ENCODE measurements at regions not wholly inside any gene's neighbourhood (a gene's known extent, or its start where the extent isn't known, plus 50 kb on each side); places are given as distances from the start of the nearest gene placed in this dataset.

- TF ChIP-seq EGR1 (IDR thresholded peaks at IDR 0.05; ENCODE audit: low read depth in 2 of 2) (no peak), FOXA2 (IDR thresholded peaks at IDR 0.05) (no peak), GABPA (IDR thresholded peaks at IDR 0.05 in 1 of 2, conservative IDR thresholded peaks at IDR 0.05 in 1 of 2) (no peak), RXRA (IDR thresholded peaks at IDR 0.05) (no peak)
- Histone ChIP-seq H3K4me3 (ENCODE audit: low read depth in 1 of 3, low read length in 3 of 3) (no peak overlapping the region), H3K27ac (ENCODE audit: low read depth in 1 of 2, low read length in 2 of 2) (no peak overlapping the region), H3K36me3 (ENCODE audit: control insufficient read depth in 4 of 4, insufficient read depth in 3 of 4, low read depth in 1 of 4, low read length in 3 of 4) (no peaks in the 10 kb centered on the region), H3K9me3 (ENCODE audit: control insufficient read depth in 4 of 4, low read length in 3 of 4) (no peaks in the 10 kb centered on the region), H3K4me1 (ENCODE audit: control insufficient read depth in 4 of 4, insufficient read depth in 4 of 4, low read length in 3 of 4) (no peaks in the 10 kb centered on the region), H3K27me3 (ENCODE audit: control insufficient read depth in 4 of 4, insufficient read depth in 4 of 4, low read length in 3 of 4) (peaks cover 0 to 2% (median 0%) of the 10 kb centered on the region in 4 donors), H3K9ac (ENCODE audit: low read depth in 1 of 2, low read length in 2 of 2) (no peak overlapping the region)
- 84% methylated on average over 7 of the region's 7 CpGs for WGBS
- no peak for DNase-seq (ENCODE audit: low spot score)
Observed at GRCh38 chrX:17931855-17932254, 70.8 kb upstream of the RAI2 start.

DNA sequence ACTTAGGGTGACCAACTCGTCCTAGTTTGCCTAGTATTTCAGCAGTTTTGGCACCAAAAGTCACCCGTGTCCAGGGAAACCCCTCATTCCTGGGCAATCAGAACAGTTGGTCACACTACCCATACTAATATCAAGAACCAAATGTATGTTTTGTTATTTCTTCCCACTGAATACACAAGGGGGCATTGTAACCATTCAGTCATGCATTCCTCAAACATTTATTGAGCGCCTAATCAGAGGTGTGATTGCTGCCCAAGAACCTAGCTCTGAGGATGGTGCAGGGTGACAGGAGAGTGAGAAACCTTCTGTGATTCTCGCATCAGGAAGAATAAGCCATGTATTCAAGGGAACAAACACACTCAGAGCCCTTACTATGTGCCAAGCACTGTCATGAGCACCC lies 69.8 kb upstream of the RAI2 start:
- Histone ChIP-seq H3K9ac (ENCODE audit: low read depth in 1 of 2, low read length in 2 of 2) (no peak overlapping the region), H3K4me3 (ENCODE audit: low read depth in 1 of 3, low read length in 3 of 3) (no peak overlapping the region), H3K27ac (ENCODE audit: low read depth in 1 of 2, low read length in 2 of 2) (no peak overlapping the region), H3K4me1 (ENCODE audit: control insufficient read depth in 4 of 4, insufficient read depth in 4 of 4, low read length in 3 of 4) (no peaks in the 10 kb centered on the region), H3K27me3 (ENCODE audit: control insufficient read depth in 4 of 4, insufficient read depth in 4 of 4, low read length in 3 of 4) (peaks cover 0 to 2% (median 0%) of the 10 kb centered on the region in 4 donors), H3K36me3 (ENCODE audit: control insufficient read depth in 4 of 4, insufficient read depth in 3 of 4, low read depth in 1 of 4, low read length in 3 of 4) (no peaks in the 10 kb centered on the region), H3K9me3 (ENCODE audit: control insufficient read depth in 4 of 4, low read length in 3 of 4) (peaks cover 0 to 3% (median 0%) of the 10 kb centered on the region in 4 donors)
- 77% methylated on average over 4 of the region's 4 CpGs for WGBS
- no peak for DNase-seq (ENCODE audit: low spot score)
- TF ChIP-seq RAD21 (IDR thresholded peaks at IDR 0.05) (peak in 1 of 2 donors; percentile 38), GABPA (IDR thresholded peaks at IDR 0.05 in 1 of 2, conservative IDR thresholded peaks at IDR 0.05 in 1 of 2) (no peak)

DNA sequence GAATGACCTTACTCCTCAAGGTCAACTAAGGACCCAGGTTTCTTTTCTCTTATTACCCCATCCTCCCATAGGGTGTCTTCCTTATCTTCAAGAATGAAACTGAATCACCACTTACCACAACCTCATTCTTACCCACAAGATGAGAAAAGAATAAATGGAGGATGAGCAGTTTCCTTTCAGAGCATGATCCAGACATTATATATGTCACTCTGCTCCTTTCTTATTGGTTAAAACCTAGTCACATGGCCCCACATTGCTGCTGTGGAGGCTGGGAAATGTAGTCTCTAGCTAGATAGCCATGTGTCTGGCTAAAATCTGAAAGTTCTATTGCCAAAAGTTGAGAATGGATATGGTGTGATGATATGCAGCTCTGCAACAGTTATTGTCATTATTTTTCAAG lies 62.4 kb upstream of the RAI2 start:
- Histone ChIP-seq H3K4me3 (ENCODE audit: low read depth in 1 of 3, low read length in 3 of 3) (no peak overlapping the region), H3K27me3 (ENCODE audit: control insufficient read depth in 4 of 4, insufficient read depth in 4 of 4, low read length in 3 of 4) (no peaks in the 10 kb centered on the region), H3K9me3 (ENCODE audit: control insufficient read depth in 4 of 4, low read length in 3 of 4) (peaks cover 0 to 3% (median 0%) of the 10 kb centered on the region in 4 donors), H3K36me3 (ENCODE audit: control insufficient read depth in 4 of 4, insufficient read depth in 3 of 4, low read depth in 1 of 4, low read length in 3 of 4) (no peaks in the 10 kb centered on the region), H3K9ac (ENCODE audit: low read depth in 1 of 2, low read length in 2 of 2) (no peak overlapping the region), H3K27ac (ENCODE audit: low read depth in 1 of 2, low read length in 2 of 2) (no peak overlapping the region), H3K4me1 (ENCODE audit: control insufficient read depth in 4 of 4, insufficient read depth in 4 of 4, low read length in 3 of 4) (peaks cover 0 to 11% (median under 1%) of the 10 kb centered on the region in 4 donors)
- DNase-seq (ENCODE audit: low spot score) = no peak
- TF ChIP-seq YY1 (IDR thresholded peaks at IDR 0.05) = no peak
- no peak for TF ChIP-seq RXRA (IDR thresholded peaks at IDR 0.05)
- no peak for TF ChIP-seq FOXA1 (IDR thresholded peaks at IDR 0.05)
- no peak for TF ChIP-seq JUND (IDR thresholded peaks at IDR 0.05)
- no peak for TF ChIP-seq TAF1 (conservative IDR thresholded peaks at IDR 0.05)
- no peak for TF ChIP-seq GABPA (IDR thresholded peaks at IDR 0.05 in 1 of 2, conservative IDR thresholded peaks at IDR 0.05 in 1 of 2)
- TF ChIP-seq EGR1 (IDR thresholded peaks at IDR 0.05; ENCODE audit: low read depth in 2 of 2) = no peak
- TF ChIP-seq RAD21 (IDR thresholded peaks at IDR 0.05) = no peak
- no peak for TF ChIP-seq MAX (IDR thresholded peaks at IDR 0.05)
- no peak for TF ChIP-seq ZBTB33 (IDR thresholded peaks at IDR 0.05)

DNA sequence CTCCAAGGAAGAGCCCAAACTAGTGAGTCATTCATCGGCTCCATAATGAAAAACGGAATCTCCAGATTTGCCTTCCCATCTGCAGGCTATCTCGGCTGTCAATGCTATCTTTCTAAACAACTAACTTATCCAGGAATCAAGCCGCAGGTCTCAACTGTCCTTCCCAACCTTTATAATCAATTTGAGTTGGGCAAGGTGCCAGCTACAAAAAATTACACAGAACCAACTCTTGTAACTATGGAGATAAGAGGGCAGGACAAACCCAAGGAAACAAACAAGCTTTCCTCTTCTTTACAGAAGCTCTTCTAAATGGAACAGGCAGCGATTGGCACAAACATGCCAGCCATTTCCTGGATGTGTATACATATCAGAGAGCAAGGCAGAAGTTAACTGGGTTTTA lies 61.2 kb upstream of the RAI2 start:
- H3K27me3 ChIP-seq (ENCODE audit: control insufficient read depth in 4 of 4, insufficient read depth in 4 of 4, low read length in 3 of 4) = no peaks in the 10 kb centered on the region
- peaks cover 0 to 11% (median 3%) of the 10 kb centered on the region in 4 donors for H3K4me1 ChIP-seq (ENCODE audit: control insufficient read depth in 4 of 4, insufficient read depth in 4 of 4, low read length in 3 of 4)
- H3K36me3 ChIP-seq (ENCODE audit: control insufficient read depth in 4 of 4, insufficient read depth in 3 of 4, low read depth in 1 of 4, low read length in 3 of 4) = no peaks in the 10 kb centered on the region
- no peak overlapping the region for H3K9ac ChIP-seq (ENCODE audit: low read depth in 1 of 2, low read length in 2 of 2)
- H3K9me3 ChIP-seq (ENCODE audit: control insufficient read depth in 4 of 4, low read length in 3 of 4) = peaks cover 0 to 3% (median 0%) of the 10 kb centered on the region in 4 donors
- H3K27ac ChIP-seq (ENCODE audit: low read depth in 1 of 2, low read length in 2 of 2) = no peak overlapping the region
- H3K4me3 ChIP-seq (ENCODE audit: low read depth in 1 of 3, low read length in 3 of 3) = no peak overlapping the region
- 30% methylated on average over 5 of the region's 5 CpGs for WGBS
- DNase-seq (ENCODE audit: low spot score) = no peak
- TF ChIP-seq EGR1 (IDR thresholded peaks at IDR 0.05; ENCODE audit: low read depth in 2 of 2) (no peak), JUND (IDR thresholded peaks at IDR 0.05) (no peak), FOXA2 (IDR thresholded peaks at IDR 0.05) (no peak), ZBTB33 (IDR thresholded peaks at IDR 0.05) (no peak), ATF3 (IDR thresholded peaks at IDR 0.05) (no peak), YY1 (IDR thresholded peaks at IDR 0.05) (no peak), REST (IDR thresholded peaks at IDR 0.05) (no peak)
